Hematopoietic multipotent progenitor cell treated with erythropoietin and hydrocortisone succinate and interleukin-3 and kit ligand, for 15 days (in vitro differentiated cells): ENCODE measurements at regions not wholly inside any gene's neighbourhood (a gene's known extent, or its start where the extent isn't known, plus 50 kb on each side); places are given as distances from the start of the nearest gene placed in this dataset.
"Not testable (repeated sequence)": the region's sequence is repeated elsewhere in the genome, so short reads cannot be mapped to it uniquely, and the experiment has no call there.

Experiments
- DNase-seq: peaks from one replicate; pipeline ENCODE4 v3.0.0-alpha.2; 2015; ENCODE audit warnings: low spot score

DNA sequence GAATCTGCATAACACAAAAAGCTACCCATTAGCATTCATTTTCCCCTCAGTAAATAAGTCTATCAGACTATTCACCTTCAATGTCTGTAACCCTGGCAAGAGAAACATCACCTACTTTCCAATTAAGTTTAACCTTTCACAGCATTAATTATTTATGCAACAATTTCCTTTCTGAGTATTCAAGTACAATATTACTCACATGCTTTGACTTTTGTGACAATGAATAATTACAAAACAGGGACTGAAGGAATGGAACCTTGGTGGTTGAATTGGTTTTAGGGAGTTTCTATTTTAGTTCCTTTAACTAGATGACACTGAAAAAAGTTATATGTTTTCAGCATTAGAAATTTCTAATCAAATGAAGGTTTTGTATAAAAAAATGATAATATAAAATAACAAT, 932.3 kb upstream of the EPHA5 start:
- DNase-seq, result no peak

DNA sequence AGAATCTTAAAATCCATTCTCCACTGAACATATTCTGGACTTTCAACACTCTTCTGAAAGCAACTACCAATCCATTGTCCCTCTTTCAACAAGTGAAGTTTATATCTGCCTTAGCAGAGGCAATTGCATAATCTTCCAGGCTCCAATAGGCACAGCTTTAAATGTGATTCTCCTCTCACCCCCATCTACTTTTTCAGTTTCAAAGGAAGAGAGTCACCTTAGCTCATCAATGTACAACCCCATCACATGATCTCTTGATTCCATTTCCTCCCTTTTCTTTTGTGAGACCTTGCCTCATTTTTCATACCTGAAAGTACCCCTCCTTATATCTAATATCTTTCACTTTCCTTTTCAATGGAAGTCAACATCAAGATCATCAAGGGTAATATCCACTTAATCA, 921.7 kb upstream of the EPHA5 start:
- no peak for DNase-seq

DNA sequence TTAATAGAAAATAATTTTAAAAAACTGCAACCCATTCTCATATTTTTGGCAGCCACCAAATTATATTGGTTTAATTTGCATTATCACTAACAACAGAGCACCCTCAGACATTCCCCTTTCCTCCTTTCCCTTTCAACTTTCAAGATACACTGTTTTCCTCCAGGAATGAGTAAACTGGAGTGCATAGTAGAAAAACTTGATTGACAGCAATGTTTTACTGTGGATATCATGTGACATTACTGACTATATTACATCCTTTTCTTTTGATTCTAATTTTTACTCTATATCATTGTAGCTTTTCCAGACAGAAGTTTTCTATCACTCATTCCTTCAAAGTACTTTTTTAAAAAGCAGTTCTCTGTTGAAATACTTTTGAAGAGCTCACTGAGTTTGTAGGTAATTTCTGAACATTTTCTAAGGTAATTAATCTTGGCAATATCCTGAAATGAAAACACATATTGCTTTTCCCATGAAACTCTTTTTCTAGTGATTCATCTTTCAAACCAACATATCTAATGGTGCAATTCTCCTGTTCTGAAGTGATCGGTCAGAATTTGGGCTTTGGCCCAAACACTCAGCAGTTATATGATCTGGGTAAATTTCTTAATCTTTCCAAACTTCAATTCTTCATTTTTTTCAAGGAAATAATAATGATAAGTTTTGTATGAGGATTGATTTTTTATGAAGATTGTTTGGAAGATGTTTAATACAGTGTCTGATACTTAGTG, 920.4 kb upstream of the EPHA5 start:
- DNase-seq, result no peak

DNA sequence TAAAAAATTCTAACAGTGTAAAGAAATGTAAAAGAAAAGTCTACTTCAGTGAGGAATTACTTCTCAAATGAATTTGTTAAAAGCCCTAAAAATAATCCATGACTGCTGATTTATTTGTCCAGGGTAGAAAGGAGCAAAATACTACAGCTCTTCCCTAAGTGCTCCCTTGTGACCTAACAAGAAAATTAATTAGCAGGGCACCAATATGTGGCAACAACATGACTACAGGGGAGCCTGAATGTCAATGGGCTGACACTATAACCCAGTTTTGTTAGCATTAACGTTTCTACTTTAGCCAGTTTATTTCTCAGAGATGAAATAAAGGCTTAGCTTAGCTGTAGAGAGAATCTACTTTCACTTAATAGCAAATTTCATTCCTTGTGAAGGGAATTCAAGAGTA, 918.9 kb upstream of the EPHA5 start:
- DNase-seq, result no peak

DNA sequence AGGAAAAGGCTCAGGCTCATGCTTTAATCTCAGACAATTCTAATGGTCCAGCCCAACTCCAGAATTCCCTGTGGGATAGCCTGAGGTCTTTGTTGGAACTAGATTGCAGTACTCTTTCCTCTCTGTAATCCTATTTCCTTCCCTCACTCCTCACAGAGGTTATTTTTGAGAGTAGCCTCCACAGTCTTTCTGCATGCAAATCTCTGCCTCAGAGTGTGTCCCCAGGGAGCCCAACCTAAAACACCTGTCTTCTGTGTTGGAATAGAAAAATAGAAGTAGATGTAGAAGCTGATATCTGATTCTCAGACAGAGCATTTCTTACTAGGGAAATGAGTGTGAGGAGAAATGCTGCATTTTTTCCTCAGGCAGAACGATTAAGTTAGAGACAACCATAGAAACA, 915.5 kb upstream of the EPHA5 start:
- DNase-seq, result no peak

DNA sequence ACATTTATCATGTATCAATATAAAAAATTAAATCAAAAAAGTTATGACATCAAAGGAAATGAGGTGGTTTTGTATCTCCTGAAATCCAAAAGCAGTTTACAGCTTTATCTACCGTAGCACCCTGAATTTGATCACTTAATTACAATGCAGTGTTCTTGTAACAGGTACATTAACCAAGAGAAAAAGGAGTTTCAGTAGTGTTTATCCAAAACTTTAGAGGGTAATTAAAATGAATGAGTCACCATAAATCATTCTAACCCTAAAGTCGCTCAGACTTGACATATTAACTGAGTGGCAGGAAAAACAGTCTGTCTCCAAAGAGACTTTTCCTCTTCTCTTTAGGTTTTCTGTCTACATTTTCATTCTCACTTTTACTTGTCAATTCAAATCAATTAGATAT, 907.6 kb upstream of the EPHA5 start:
- DNase-seq, result no peak

DNA sequence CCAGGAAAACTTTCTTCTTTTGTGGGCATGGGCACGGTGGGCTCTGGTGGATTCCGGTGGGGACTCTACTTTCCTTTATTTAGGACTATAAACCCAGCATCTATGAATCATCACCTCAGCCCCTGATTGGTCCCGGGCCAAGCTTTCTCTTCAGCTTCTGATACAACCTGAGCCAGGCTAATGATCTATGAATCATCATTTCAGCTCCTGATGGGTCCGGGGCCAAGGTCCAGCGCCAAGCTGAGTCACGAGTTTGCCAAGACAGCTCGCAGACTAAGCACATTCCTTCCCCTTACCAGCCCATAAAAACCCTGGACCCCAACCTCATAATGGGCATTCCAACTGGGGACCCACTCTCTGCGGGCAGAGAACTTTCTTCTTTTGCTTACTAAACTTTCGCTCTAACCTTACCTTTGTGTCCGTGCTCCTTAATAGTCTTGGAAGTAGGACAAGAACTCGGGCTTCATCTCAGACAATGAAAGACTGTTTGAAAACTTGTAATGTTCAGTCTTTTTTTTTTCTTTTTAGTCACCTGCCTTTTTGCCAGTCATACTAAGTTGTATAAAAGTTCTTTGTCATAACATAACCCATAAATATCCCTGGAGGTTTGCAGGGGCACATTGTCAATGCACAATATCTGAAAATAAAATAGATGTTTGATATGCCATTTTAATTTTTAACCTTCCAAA, 904.9 kb upstream of the EPHA5 start:
- no peak for DNase-seq

DNA sequence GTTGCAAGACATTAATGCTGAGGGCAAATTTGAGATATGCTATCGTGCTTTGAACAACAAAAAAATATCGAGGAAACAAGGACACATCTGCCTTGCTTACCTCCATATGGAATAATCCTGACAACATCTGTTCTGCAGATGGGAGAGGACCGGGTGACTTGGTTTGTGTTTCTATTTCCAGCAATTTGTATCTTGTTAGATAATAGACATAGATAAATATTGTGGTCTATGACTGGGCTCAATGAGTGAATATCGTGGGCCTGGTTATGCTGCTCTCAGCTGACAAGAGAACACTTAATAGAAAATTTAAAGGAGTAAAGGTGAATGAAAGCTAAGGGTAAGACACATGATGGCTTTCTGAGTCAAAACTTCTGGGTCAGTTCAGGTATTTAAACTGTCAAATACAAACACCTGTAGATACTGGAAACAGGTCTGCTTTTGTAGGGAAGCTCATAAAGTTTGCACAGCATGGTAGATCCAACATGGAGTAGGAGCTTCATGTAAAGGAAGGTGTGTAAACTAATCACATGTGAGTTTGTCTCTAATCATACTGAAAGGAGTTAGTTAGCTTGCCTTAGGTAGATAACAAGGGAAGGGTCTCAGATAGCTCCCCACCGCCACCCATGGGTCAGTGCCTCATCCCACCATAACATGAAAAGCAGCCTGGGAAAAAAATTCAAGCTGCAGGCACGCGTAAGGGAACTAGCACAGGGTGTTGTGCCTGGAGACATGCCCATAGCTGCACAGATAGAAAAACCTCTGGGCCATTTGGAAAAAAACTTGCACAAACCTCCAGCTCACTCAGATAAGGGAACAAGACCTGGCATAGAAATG, 904.1 kb upstream of the EPHA5 start:
- DNase-seq, result no peak

DNA sequence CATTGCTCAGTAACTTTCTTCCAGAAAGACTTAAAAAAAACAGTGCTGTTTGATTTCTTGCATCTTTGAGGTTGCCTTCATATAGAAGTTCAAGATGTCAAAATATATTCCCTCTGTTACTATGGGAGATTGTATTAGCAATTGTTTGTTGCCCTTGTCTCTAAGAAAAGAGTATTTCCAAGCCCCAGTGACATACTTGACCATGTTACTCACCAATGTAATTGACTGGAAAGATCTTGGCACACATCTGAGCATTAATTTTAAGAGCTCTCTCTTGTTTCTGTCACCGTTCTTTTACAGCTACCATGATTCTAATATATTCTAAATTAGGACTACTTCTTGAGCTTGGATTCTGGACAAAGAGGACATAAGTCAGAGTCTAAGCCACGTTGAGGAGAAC, 902.7 kb upstream of the EPHA5 start:
- DNase-seq, result no peak

DNA sequence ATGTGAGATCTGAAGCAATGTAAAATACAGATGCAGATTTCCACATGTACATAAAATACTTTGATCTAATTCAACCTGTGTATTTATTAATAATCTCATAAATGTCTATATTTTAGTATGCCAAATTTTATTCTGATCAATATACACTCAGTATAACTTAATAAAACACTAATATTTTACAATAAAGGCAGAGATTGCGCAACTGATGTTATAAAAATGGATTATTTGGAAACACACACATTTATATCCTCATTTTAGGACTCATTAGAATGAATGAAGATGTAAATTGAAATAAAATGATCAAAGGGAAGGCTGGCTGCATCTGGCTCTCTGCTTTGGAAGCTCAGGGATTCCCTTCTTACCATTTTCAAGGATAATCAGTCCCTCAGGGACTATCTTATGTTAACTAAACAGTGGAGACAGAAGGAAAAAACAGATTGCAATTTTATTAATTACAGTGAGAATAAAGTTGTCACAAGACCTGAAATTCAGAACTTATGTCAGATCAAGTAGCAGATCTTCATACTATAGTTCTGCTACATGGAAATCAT, 900.9 kb upstream of the EPHA5 start:
- DNase-seq, result no peak

DNA sequence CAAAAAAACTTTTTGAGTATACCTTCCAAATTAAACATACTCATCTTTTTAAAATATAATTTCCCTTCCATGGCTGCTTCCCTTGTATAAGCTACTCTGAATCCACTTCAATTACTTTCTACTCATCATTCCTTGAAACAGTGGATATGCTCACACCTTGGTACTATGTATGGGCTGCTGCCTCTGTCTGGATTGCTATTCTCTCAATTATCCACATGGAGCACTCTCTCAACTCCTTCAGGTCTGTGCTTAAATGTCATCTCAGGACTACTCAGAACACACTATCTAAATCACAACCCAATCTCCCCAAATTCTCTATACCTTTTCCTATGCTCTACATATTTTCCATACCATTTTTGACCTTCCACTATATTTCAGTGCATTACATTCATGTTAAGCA, 898.9 kb upstream of the EPHA5 start:
- DNase-seq, result no peak

DNA sequence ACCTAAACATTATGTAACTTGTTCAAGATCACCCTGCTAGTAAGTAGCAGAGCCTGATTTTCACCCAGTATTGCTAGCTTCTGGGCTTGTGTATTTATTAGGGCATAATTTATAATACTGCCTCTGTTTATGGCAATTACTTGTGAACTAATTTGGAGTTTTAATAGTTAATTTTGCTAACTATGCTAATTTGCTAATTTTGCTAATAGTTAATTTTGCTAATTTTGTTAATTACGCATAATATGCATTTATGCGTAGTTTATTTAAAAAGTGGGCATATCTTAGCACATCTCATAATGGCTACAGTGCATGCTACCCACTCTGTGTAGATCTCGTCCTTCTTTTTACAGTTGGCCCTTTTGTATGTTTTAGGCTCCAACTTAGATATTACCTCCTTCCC, 898.1 kb upstream of the EPHA5 start:
- DNase-seq, result no peak

DNA sequence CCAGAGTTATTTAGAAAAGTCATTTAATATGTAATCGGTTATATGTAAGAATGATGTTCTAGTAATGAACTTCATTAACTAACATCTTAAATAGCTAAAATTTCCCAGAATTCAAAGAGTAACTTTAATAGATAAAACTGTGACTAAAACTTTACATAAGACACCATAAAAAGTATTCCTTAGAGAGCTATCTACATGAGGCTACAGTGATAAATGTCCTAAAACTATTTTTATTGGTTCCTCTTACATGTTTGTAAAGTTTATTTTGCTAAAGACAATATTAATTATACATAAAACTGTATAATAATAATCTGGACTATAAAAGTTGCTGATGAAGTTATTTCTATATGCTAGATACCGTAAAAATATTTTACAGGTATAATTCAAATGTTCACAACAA, 897.7 kb upstream of the EPHA5 start:
- DNase-seq, result no peak

DNA sequence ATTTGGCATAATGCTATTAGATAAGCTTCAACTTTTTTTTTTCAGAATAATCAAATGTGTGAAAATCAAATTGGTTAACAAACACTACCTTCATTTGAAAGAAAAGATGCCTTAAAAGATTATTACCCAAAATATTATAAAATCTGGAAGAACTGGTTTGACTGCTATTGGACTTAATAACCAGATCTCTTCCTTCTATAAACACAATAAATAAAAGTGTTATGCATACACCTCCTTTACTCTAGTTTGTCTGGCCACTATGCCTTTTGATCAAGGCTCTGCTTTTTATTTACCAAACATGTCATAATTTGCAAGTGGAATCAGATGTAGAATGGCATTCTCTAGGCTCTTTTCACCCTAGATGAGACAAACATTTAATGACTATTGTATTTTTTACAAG, 897.3 kb upstream of the EPHA5 start:
- no peak for DNase-seq

DNA sequence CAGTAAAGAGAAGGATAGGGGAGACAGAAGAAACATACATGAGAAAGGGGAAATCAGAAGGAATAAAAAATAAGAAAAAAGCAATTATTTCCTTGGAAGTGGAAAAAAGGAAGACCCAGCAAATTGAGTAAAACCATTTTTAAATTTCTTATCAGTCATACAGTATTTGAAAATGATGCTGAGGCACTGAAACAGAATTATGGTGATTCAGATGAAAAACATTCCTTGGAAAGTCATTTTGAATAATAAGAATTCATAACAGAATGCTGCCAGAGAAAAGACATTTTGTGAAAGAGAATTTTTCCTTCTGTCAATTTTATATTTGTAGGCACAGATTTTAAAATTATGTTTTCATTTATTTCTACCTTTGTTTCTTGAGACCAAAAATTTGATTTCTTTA, 895.5 kb upstream of the EPHA5 start:
- DNase-seq, result no peak

DNA sequence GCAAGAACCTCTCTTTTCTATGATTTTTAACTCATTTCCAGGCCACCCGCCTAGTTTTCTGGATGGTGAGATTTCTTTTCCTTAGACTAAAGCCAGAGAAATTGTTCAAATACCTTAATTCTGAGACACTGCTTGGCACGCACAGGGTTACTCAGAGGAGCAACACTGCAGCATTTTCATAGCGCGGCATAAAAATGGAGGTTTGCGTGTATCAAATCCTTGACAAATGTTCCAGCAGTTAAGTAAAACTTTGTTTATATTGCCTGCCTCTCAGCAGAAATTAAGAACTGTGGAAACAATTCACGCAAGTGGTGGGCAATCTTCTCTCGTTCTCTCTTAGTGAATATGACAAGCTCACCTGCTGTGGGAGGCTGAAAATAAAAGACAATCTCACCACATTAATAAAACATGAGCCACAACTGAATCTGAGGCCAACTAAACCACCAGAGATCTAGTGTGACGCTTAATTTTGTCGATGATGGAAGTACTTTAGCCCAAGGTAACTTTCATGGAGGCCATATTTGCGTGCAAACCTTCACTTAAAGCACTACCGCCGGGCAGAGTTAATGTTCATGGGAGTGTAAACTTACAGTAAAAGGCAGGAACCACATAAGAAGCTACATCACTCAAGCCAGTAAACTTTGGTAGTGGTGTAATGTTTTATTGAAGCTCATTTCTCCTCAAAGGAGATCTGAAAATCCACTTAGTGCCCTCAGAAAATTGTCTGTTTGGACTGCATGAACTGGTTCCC, 894.8 kb upstream of the EPHA5 start:
- DNase-seq, result no peak

DNA sequence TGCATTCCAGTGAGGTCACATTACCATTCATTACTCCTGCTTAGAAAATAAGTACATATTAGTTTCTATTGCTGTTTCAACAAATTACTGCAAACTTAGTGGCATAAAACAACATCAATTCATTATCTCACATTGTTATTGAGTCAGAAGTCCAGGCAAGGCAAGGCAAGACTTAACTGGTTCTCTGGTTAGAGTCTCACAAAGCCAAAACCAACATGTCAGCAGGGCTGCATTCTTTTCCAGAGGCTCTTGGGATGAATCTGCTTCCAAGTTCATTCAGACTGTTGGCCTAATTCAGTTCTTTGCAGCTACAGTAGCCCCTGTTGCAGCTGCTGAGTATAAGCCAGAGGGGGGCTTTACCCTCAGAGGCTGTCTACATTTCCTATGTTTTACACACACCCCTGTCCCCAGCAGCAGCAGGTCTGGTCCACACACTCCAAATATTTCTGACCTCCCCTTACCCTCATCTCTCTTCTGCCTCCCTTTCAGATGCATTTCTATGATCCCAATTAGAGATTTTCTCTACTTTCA, 892.1 kb upstream of the EPHA5 start:
- no peak for DNase-seq

DNA sequence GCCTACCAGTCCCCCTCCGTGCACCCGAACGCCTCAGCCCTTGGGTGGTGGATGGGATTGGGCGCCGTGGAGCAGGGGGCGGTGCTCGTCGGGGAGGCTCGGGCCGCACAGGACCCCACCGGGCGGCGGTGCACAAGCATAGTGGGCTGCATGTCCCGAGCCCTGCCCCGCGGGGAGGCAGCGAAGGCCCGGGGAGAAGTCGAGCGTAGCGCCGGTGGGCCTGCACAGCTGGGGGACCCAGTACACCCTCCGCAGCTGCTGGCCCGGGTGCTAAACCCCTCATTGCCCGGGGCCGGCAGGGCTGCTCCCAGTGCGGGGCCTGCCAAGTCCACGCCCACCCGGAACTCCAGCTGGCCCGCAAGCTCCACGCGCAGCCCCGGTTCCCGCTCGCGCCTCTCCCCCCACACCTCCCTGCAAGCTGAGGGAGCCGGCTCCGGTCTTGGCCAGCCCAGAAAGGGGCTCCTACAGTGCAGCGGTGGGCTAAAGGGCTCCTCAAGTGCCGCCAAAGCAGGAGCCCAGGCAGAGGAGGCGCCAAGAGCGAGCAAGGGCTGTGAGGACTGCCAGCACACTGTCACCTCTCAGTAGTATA, 891.3 kb upstream of the EPHA5 start:
- not testable (repeated sequence) for DNase-seq

DNA sequence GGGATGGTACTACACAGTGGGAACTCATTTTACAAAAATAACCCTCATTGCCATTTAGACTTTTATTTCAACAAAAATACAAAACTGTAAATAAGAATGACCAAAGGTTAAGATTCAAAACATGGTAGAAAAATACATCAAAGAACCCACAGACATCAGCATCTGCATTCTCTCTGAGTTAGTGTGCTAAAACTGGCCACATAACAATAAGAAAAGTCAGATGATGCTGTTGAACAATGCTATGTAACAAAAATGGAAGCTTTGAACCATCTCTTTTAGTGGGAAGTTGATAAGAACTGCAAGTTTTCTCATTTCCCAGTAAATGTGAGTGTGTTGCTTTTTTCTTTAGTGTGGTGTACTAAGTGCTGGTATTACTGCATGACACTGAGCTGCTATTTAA, 888.4 kb upstream of the EPHA5 start:
- no peak for DNase-seq

DNA sequence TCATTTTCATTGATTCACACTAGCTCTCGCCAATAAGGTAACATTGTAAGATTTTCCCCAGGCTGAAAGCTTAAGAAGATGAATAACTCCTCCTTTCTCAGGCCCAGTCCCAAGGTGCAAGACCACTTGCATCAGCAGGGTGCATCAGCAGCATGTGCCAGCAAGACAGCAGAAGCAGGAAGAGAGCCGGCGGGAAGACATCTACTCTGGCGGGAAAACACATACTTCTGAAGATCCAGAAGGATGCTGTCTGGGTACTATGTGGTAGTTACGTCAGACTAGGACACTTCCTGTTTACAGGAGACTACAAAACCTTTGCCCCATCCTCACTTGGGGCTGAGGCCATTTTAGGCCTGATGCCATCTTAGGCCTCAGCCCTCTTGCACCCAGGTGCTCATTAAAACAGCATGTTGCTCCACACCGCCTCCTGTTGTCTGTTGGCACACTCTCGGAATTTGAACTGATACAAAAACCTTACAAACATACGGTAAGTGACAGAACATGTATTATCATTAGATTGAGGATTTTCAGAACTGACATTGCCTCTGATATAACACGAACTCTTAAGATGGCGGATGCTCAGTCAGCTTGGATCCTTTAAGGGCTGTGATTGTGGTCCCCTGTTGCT, 886.5 kb upstream of the EPHA5 start:
- DNase-seq, result no peak

DNA sequence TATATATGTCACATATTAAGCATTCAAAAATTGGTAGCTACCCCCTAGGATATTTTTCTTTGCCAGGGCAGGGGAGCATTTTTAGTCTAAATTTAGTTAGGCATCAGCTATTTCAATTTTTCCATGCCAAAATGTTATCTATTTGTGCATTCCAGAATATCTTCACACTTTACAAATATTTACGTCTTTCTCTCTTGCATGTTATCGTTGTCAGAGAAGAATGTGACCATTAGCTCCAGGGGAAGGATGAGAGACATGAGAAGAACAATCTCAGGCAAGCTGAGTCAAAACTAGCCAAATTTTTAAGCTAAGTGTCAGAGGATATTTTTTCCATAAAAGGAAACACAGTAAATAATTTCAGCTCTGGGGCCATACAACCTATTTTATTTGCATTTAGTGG, 885.0 kb upstream of the EPHA5 start:
- no peak for DNase-seq
